Mesendoderm (in vitro differentiated cells): ENCODE measurements at regions not wholly inside any gene's neighbourhood (a gene's known extent, or its start where the extent isn't known, plus 50 kb on each side); places are given as distances from the start of the nearest gene placed in this dataset.

Source experiments
- DNase-seq: peaks from one replicate; pipeline ENCODE4 v3.0.0; 2013
- H2AK5ac ChIP-seq: 2 replicates; pipeline ENCODE4 v1.6.1; 2013; ENCODE audit warnings: low read length, inconsistent platforms
- H2BK120ac ChIP-seq: 2 replicates; pipeline ENCODE4 v1.6.1; 2013; ENCODE audit warnings: low read depth, mild to moderate bottlenecking, low read length, moderate library complexity, mixed read lengths
- H2BK15ac ChIP-seq: replicated peaks from 2 replicates; pipeline ENCODE4 v1.6.1; 2013; ENCODE audit warnings: low read depth, mild to moderate bottlenecking, moderate library complexity
- H2BK5ac ChIP-seq: 2 replicates; pipeline ENCODE4 v1.6.1; 2013; ENCODE audit warnings: low read length, inconsistent platforms
- H3K18ac ChIP-seq: 2 replicates; pipeline ENCODE4 v1.6.1; 2013; ENCODE audit warnings: mild to moderate bottlenecking, low read length, mixed read lengths
- H3K23ac ChIP-seq: one replicate; pipeline ENCODE4 v1.6.1; 2013; ENCODE audit warnings: low read length
- H3K27ac ChIP-seq: 2 replicates; pipeline ENCODE4 v1.5.1; 2013; ENCODE audit warnings: low read depth, mild to moderate bottlenecking, inconsistent platforms, low read length, moderate library complexity
- H3K27me3 ChIP-seq: 2 replicates; pipeline ENCODE4 v1.6.1; 2013; ENCODE audit warnings: low read length, control low read depth, mild to moderate bottlenecking, inconsistent platforms; ENCODE audit not compliant: insufficient read depth, poor library complexity
- H3K36me3 ChIP-seq: 2 replicates; pipeline ENCODE4 v1.6.1; 2013; ENCODE audit warnings: low read length, inconsistent platforms; ENCODE audit not compliant: control insufficient read depth, insufficient read depth
- H3K4ac ChIP-seq: one replicate; pipeline ENCODE4 v1.6.1; 2013; ENCODE audit warnings: low read depth, mild to moderate bottlenecking, low read length, moderate library complexity
- H3K4me1 ChIP-seq: 2 replicates; pipeline ENCODE4 v1.6.1; 2013; ENCODE audit warnings: low read depth, low read length, inconsistent platforms; ENCODE audit not compliant: control insufficient read depth
- H3K4me2 ChIP-seq: 2 replicates; pipeline ENCODE4 v1.6.1; 2013; ENCODE audit warnings: low read length
- H3K4me3 ChIP-seq: 2 replicates; pipeline ENCODE4 v1.5.1; 2013; ENCODE audit warnings: mild to moderate bottlenecking, low read length
- H3K56ac ChIP-seq: one replicate; pipeline ENCODE4 v1.6.1; 2013; ENCODE audit warnings: low read length
- H3K79me1 ChIP-seq: 2 replicates; pipeline ENCODE4 v1.6.1; 2013; ENCODE audit warnings: low read length, inconsistent platforms
- H3K79me2 ChIP-seq: 2 replicates; pipeline ENCODE4 v1.6.1; 2013; ENCODE audit warnings: mild to moderate bottlenecking, low read length; ENCODE audit not compliant: control insufficient read depth, insufficient read depth
- H3K9ac ChIP-seq: 2 replicates; pipeline ENCODE4 v1.6.1; 2013; ENCODE audit warnings: low read length, inconsistent platforms
- H4K5ac ChIP-seq: one replicate; pipeline ENCODE4 v1.6.1; 2013; ENCODE audit warnings: low read length
- H4K8ac ChIP-seq: one replicate; pipeline ENCODE4 v1.6.1; 2013; ENCODE audit warnings: low read depth, mild to moderate bottlenecking, control low read depth, low read length, moderate library complexity
- WGBS: extraction: QIAGEN DNeasy Blood & Tissue Kit; methylation state at CpG from one replicate; pipeline ENCODE4 v1.1.7; 2013; ENCODE audit warnings: low lambda C conversion rate, missing lambda C conversion rate; ENCODE audit not compliant: insufficient coverage; ENCODE audit errors: extremely low coverage; 5-methylcytosine and 5-hydroxymethylcytosine counted together

- peak; percentile 81 for DNase-seq
- no peak overlapping the region for H4K8ac ChIP-seq
- no CpG with 5 or more reads among the region's 8 CpGs for whole genome bisulfite sequencing
Measured at GRCh38 chr2:120594856-120595685, 140.6 kb upstream of the GLI2 start.

GRCh38 chr2:120595739-120596138 lies 139.9 kb upstream of the GLI2 start:
- Histone ChIP-seq H4K5ac (no peak overlapping the region), H3K36me3 (no peaks in the 10 kb centered on the region), H3K27me3 (no peaks in the 10 kb centered on the region), H3K79me1 (no peaks in the 10 kb centered on the region), H3K56ac (no peak overlapping the region), H2BK120ac (no peak overlapping the region), H2AK5ac (no peak overlapping the region), H3K27ac (no peak overlapping the region), H3K79me2 (no peaks in the 10 kb centered on the region), H4K8ac (no peak overlapping the region), H3K4me3 (no peak overlapping the region), H3K4ac (no peak overlapping the region), H3K4me2 (no peak overlapping the region), H2BK15ac (no peak overlapping the region), H3K18ac (no peak overlapping the region), H3K4me1 (no peaks in the 10 kb centered on the region), H3K23ac (no peak overlapping the region), H2BK5ac (no peak overlapping the region), H3K9ac (no peak overlapping the region)
- no peak for DNase-seq
- WGBS: no CpG with 5 or more reads among the region's 1 CpG

More at GRCh38 chr2:120594856-120595685, 140.6 kb upstream of the GLI2 start:
- no peak overlapping the region for H3K9ac ChIP-seq
- H3K56ac ChIP-seq: no peak overlapping the region
- H3K18ac ChIP-seq: no peak overlapping the region
- no peak overlapping the region for H2BK5ac ChIP-seq
- no peak overlapping the region for H3K4me2 ChIP-seq
- no peak overlapping the region for H3K27ac ChIP-seq
- no peak overlapping the region for H2BK120ac ChIP-seq
- H3K79me2 ChIP-seq: no peaks in the 10 kb centered on the region
- no peaks in the 10 kb centered on the region for H3K79me1 ChIP-seq
- H3K36me3 ChIP-seq: no peaks in the 10 kb centered on the region
- H3K4me3 ChIP-seq: no peak overlapping the region
- no peak overlapping the region for H3K4ac ChIP-seq
- no peak overlapping the region for H2BK15ac ChIP-seq
- H3K23ac ChIP-seq: no peak overlapping the region
- H2AK5ac ChIP-seq: no peak overlapping the region
- no peaks in the 10 kb centered on the region for H3K4me1 ChIP-seq
- no peak overlapping the region for H4K5ac ChIP-seq
- H3K27me3 ChIP-seq: no peaks in the 10 kb centered on the region

- Histone ChIP-seq H2BK120ac (no peak overlapping the region), H2BK15ac (no peak overlapping the region), H3K79me1 (no peaks in the 10 kb centered on the region), H3K4me3 (no peak overlapping the region), H4K8ac (no peak overlapping the region), H3K9ac (no peak overlapping the region), H3K4me2 (no peak overlapping the region), H3K4me1 (no peaks in the 10 kb centered on the region), H3K23ac (no peak overlapping the region), H3K18ac (no peak overlapping the region), H3K27ac (no peak overlapping the region), H2BK5ac (no peak overlapping the region), H3K36me3 (no peaks in the 10 kb centered on the region), H3K79me2 (no peaks in the 10 kb centered on the region), H3K27me3 (no peaks in the 10 kb centered on the region), H2AK5ac (no peak overlapping the region), H3K56ac (no peak overlapping the region), H3K4ac (no peak overlapping the region), H4K5ac (no peak overlapping the region)
- DNase-seq: no peak
- no CpG with 5 or more reads among the region's 16 CpGs for WGBS
Measured at GRCh38 chr2:120596191-120596811, 139.4 kb upstream of the GLI2 start.

GRCh38 chr2:120596990-120597594 lies 138.6 kb upstream of the GLI2 start:
- no CpG with 5 or more reads among the region's 12 CpGs for WGBS
- Histone ChIP-seq H3K4me1 (no peaks in the 10 kb centered on the region), H2BK15ac (no peak overlapping the region), H3K9ac (no peak overlapping the region), H2BK5ac (no peak overlapping the region), H3K36me3 (no peaks in the 10 kb centered on the region), H3K56ac (no peak overlapping the region), H3K4ac (no peak overlapping the region), H3K4me2 (no peak overlapping the region), H3K18ac (no peak overlapping the region), H3K27me3 (no peaks in the 10 kb centered on the region), H3K79me2 (no peaks in the 10 kb centered on the region), H2AK5ac (no peak overlapping the region), H4K8ac (no peak overlapping the region), H3K27ac (no peak overlapping the region), H2BK120ac (no peak overlapping the region), H3K79me1 (no peaks in the 10 kb centered on the region), H3K4me3 (no peak overlapping the region), H4K5ac (no peak overlapping the region), H3K23ac (no peak overlapping the region)
- no peak for DNase-seq

GRCh38 chr2:120597595-120598193 lies 138.0 kb upstream of the GLI2 start:
- Histone ChIP-seq H4K5ac (no peak overlapping the region), H3K4me2 (no peak overlapping the region), H3K23ac (no peak overlapping the region), H3K36me3 (no peaks in the 10 kb centered on the region), H3K4ac (no peak overlapping the region), H3K4me3 (no peak overlapping the region), H2BK15ac (no peak overlapping the region), H3K18ac (no peak overlapping the region), H2BK120ac (no peak overlapping the region), H2AK5ac (no peak overlapping the region), H2BK5ac (no peak overlapping the region), H3K27me3 (no peaks in the 10 kb centered on the region), H3K79me1 (no peaks in the 10 kb centered on the region), H3K9ac (no peak overlapping the region), H3K27ac (no peak overlapping the region), H3K56ac (no peak overlapping the region), H3K79me2 (no peaks in the 10 kb centered on the region), H3K4me1 (no peaks in the 10 kb centered on the region), H4K8ac (no peak overlapping the region)
- WGBS: no CpG with 5 or more reads among the region's 19 CpGs
- DNase-seq: no peak
